Stimulated activated naive CD8-positive, alpha-beta T cell treated with anti-CD3 and anti-CD28 coated beads, Interleukin-15, Interleukin-2, amounts not matched to agents 100 ng/mL and 50 ng/mL, for 24 hours (primary cell): ENCODE measurements at regions not wholly inside any gene's neighbourhood (a gene's known extent, or its start where the extent isn't known, plus 50 kb on each side); places are given as distances from the start of the nearest gene placed in this dataset.

ENCODE experiments used
- H3K27ac Mint-ChIP-seq: one replicate; pipeline ENCODE4 v1.8.0; 2021; ENCODE audit warnings: mild to moderate bottlenecking, mixed read lengths
- H3K27me3 Mint-ChIP-seq: one replicate; pipeline ENCODE4 v1.8.0; 2021; ENCODE audit warnings: mixed read lengths
- H3K36me3 Mint-ChIP-seq: one replicate; pipeline ENCODE4 v1.8.0; 2021; ENCODE audit warnings: low read depth, mixed read lengths
- H3K4me1 Mint-ChIP-seq: one replicate; pipeline ENCODE4 v1.8.0; 2021; ENCODE audit warnings: low read depth, mixed read lengths
- H3K4me3 Mint-ChIP-seq: one replicate; pipeline ENCODE4 v1.8.0; 2021; ENCODE audit warnings: mild to moderate bottlenecking, mixed read lengths
- H3K9me3 Mint-ChIP-seq: one replicate; pipeline ENCODE4 v1.8.0; 2021; ENCODE audit warnings: mixed read lengths

GRCh38 chr11:129281471-129282415 is 89.6 kb upstream of the ARHGAP32 start:
- H3K36me3 Mint-ChIP-seq: no peaks in the 10 kb centered on the region
- no peak overlapping the region for H3K27ac Mint-ChIP-seq
- H3K4me3 Mint-ChIP-seq: no peak overlapping the region
- H3K9me3 Mint-ChIP-seq: no peaks in the 10 kb centered on the region
- peaks cover 22% of the 10 kb centered on the region for H3K27me3 Mint-ChIP-seq
- H3K4me1 Mint-ChIP-seq: peaks cover 39% of the 10 kb centered on the region

GRCh38 chr11:129280027-129280811 is 88.1 kb upstream of the ARHGAP32 start:
- Mint-ChIP-seq H3K27me3 (peaks cover 19% of the 10 kb centered on the region), H3K27ac (peak overlapping the region; percentile 74), H3K9me3 (no peaks in the 10 kb centered on the region), H3K4me3 (peak overlapping the region; percentile 75), H3K36me3 (no peaks in the 10 kb centered on the region), H3K4me1 (peaks cover 39% of the 10 kb centered on the region)

GRCh38 chr11:129279326-129280026 is 87.4 kb upstream of the ARHGAP32 start:
- Mint-ChIP-seq H3K9me3 (no peaks in the 10 kb centered on the region), H3K27ac (peak overlapping the region; percentile 74), H3K27me3 (peaks cover 20% of the 10 kb centered on the region), H3K4me3 (peak overlapping the region; percentile 75), H3K36me3 (no peaks in the 10 kb centered on the region), H3K4me1 (peaks cover 39% of the 10 kb centered on the region)

DNA sequence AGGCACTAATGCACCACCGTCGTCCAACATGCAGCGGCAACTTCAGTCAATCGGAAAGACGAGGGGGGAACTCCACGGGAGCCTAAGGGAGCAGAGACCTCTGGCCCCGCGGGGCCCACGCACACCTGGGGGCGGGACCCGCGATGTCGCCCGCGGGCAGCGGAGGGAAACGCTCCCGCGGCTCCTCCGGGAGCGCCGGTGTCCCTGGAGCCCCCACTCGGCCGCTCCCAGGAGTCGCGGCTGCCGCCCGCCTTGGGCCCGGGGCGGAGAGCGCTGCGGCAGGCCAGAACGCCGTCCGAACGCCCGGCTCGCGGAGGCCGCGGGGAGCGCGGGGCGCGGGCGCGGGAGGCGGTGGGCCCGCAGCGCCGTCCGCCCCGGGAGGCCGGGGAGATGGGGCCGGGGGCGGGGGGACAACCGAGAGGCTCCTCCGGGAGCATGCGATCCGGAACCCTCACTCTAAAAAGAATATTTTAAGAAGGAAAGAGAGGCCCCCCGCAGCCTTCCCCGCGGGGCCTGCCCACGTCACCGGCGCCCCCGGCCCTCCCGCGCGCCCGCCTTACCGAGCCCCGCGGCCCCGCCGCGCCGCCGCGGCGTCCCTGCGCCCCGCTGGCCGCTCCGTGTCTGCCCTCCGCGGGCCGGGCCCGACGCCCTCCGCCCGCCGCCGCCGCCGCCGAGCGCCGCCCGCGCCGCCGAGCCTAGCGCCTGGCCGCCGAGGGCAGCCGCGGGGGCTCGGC is 86.6 kb upstream of the ARHGAP32 start:
- Mint-ChIP-seq H3K27ac (peak overlapping the region; percentile 76), H3K36me3 (no peaks in the 10 kb centered on the region), H3K9me3 (no peaks in the 10 kb centered on the region), H3K27me3 (peaks cover 23% of the 10 kb centered on the region), H3K4me1 (peaks cover 44% of the 10 kb centered on the region), H3K4me3 (peak overlapping the region; percentile 82)

- peaks cover 23% of the 10 kb centered on the region for H3K27me3 Mint-ChIP-seq
- H3K27ac Mint-ChIP-seq: no peak overlapping the region
- peaks cover 40% of the 10 kb centered on the region for H3K4me1 Mint-ChIP-seq
- no peaks in the 10 kb centered on the region for H3K9me3 Mint-ChIP-seq
- no peaks in the 10 kb centered on the region for H3K36me3 Mint-ChIP-seq
- H3K4me3 Mint-ChIP-seq: peak overlapping the region; percentile 82
Measured at GRCh38 chr11:129277198-129277843, 85.2 kb upstream of the ARHGAP32 start.

DNA sequence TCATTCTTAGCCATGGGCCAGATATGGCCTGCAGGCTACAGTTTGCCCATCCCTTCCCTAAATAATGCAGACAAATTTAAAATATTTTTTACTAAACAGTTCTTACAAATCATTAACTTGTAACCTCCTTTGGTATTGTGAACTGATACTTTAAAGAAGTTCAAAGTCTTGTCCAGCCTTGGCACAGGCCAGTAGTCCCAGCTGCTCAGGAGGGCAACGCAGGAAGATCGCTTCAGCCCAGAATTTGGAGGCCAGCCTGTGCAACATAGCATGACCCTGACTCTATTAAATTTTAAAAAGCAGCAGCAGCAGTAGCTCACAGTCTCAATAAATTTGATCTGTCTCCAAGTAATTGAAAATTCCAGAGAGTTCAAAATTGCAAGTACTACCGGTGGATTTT is 83.7 kb upstream of the ARHGAP32 start:
- no peak overlapping the region for H3K4me3 Mint-ChIP-seq

DNA sequence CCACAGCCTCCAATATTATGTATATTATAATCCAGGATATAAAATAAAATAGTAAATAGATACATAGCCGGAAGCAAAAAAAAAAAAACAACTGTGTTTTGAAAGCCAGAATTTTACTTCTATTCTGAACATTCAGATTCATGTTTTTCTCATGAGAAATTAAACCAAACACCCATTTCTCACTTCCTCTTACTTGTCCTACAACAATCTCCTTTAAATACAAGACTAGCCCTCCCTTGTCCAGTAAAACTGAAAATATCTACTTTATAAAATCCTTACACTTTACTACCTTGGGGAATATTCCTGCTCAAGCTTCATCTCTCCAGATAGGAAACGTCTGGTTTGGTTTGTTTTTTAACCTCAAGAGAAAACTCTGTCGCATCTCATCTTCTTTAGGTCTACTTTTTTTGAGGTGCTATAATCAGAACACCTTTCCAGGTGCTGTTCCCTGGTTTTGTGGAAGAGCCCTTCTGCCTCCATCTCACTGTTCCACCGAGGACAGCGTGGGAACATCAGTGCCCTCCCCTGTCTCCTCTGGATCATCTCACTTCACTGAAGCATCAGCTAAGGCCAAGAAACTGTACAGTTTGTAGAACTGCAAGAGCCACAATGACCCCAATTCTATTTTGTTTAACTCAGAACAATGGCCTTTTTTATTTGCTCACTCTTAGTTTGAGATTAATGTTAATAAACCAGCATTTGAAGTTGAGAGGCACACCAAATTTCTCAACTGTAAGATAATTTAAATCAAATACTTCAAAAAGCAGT is 82.0 kb upstream of the ARHGAP32 start:
- no peaks in the 10 kb centered on the region for H3K9me3 Mint-ChIP-seq
- H3K4me1 Mint-ChIP-seq: peaks cover 47% of the 10 kb centered on the region
- no peaks in the 10 kb centered on the region for H3K36me3 Mint-ChIP-seq
- H3K4me3 Mint-ChIP-seq: no peak overlapping the region
- no peak overlapping the region for H3K27ac Mint-ChIP-seq
- peaks cover 18% of the 10 kb centered on the region for H3K27me3 Mint-ChIP-seq

More for the DNA sequence above, 83.7 kb upstream of the ARHGAP32 start:
- Mint-ChIP-seq H3K27ac (no peak overlapping the region), H3K9me3 (no peaks in the 10 kb centered on the region), H3K36me3 (no peaks in the 10 kb centered on the region), H3K27me3 (peaks cover 23% of the 10 kb centered on the region), H3K4me1 (peaks cover 49% of the 10 kb centered on the region)

DNA sequence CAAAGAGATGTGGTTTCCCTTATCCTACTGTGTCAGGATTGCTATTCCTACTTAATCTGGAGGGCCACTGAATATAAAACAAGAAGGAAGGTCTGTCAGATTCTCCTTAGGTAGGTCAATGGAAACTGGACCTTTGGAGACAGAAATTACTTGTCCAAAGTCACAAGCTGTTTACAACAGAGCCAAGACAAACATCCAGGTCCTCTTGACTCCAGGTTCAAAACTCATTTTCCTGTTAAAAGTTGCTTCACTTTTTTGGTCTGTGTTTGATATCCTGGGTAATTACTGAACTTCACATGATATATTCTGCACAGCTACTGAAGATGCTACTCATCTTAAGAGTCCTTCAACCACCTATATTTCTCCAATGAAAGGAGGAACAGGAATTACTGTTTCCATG is 81.2 kb upstream of the ARHGAP32 start:
- H3K4me1 Mint-ChIP-seq: peaks cover 46% of the 10 kb centered on the region
- no peaks in the 10 kb centered on the region for H3K9me3 Mint-ChIP-seq
- H3K27me3 Mint-ChIP-seq: peaks cover 18% of the 10 kb centered on the region
- no peak overlapping the region for H3K4me3 Mint-ChIP-seq
- no peaks in the 10 kb centered on the region for H3K36me3 Mint-ChIP-seq
- no peak overlapping the region for H3K27ac Mint-ChIP-seq

GRCh38 chr11:129271030-129271429 is 78.9 kb upstream of the ARHGAP32 start:
- Mint-ChIP-seq H3K36me3 (no peaks in the 10 kb centered on the region), H3K9me3 (no peaks in the 10 kb centered on the region), H3K4me1 (peaks cover 35% of the 10 kb centered on the region), H3K4me3 (no peak overlapping the region), H3K27ac (no peak overlapping the region), H3K27me3 (peaks cover 6% of the 10 kb centered on the region)

- no peaks in the 10 kb centered on the region for H3K9me3 Mint-ChIP-seq
- peaks cover 35% of the 10 kb centered on the region for H3K4me1 Mint-ChIP-seq
- no peaks in the 10 kb centered on the region for H3K36me3 Mint-ChIP-seq
- peaks cover 6% of the 10 kb centered on the region for H3K27me3 Mint-ChIP-seq
- H3K4me3 Mint-ChIP-seq: no peak overlapping the region
- H3K27ac Mint-ChIP-seq: no peak overlapping the region
Measured at GRCh38 chr11:129270446-129270845, 78.3 kb upstream of the ARHGAP32 start.

DNA sequence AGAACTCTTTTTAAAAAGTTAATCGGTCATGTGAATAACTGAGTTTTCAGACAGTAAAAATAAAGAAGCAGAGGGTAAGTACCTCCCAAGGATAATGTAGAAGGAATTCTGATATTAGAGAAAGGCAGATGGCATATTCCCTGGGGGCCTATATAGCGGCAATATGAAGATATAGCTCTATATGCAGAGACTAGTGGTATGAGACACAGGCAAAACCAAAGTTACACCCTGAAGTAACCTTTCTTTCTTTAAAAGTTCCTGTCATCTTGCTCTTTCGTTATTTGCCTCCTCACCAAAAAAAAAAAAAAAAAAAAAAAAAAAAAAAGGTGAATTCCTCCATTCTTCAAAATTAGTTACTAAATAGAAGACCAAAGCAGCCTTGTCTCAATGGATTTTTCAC is 76.2 kb upstream of the ARHGAP32 start:
- Mint-ChIP-seq H3K27me3 (no peaks in the 10 kb centered on the region), H3K4me1 (peaks cover 36% of the 10 kb centered on the region), H3K9me3 (no peaks in the 10 kb centered on the region), H3K36me3 (no peaks in the 10 kb centered on the region), H3K4me3 (no peak overlapping the region), H3K27ac (no peak overlapping the region)

- Mint-ChIP-seq H3K4me3 (no peak overlapping the region), H3K9me3 (no peaks in the 10 kb centered on the region), H3K27ac (no peak overlapping the region), H3K4me1 (peaks cover 30% of the 10 kb centered on the region), H3K27me3 (no peaks in the 10 kb centered on the region), H3K36me3 (no peaks in the 10 kb centered on the region)
Measured at GRCh38 chr11:129267716-129268115, 75.6 kb upstream of the ARHGAP32 start.

DNA sequence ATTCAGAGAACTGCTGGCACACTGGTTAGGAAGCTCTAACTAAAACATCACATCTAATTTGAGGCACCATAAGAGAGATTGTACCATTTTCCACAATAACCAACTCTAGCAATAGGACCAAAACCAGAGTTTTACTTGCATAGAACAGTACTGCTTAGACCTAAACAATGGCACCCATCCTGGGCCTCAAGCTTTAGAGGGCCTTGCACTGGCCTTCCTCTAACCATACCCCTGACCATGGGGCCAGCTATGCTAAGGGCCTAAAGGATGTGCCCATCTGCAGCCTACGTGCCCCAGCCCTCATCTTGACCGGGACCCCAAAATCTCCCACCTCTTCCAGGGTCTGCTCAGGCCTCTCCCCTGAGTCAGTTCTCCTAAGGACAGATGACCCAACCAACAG is 74.4 kb upstream of the ARHGAP32 start:
- no peaks in the 10 kb centered on the region for H3K27me3 Mint-ChIP-seq
- H3K36me3 Mint-ChIP-seq: no peaks in the 10 kb centered on the region

More for the DNA sequence above, 74.4 kb upstream of the ARHGAP32 start:
- Mint-ChIP-seq H3K4me1 (peaks cover 24% of the 10 kb centered on the region), H3K27ac (no peak overlapping the region), H3K9me3 (no peaks in the 10 kb centered on the region), H3K4me3 (no peak overlapping the region)
